Naive thymus-derived CD4-positive, alpha-beta T cell (primary cell): ENCODE measurements at regions not wholly inside any gene's neighbourhood (a gene's known extent, or its start where the extent isn't known, plus 50 kb on each side); places are given as distances from the start of the nearest gene placed in this dataset.
A peak's percentile ranks its signal among the peaks of the same experiment; 100 is the strongest.

ENCODE experiments used
- ATAC-seq: fragments of 150-1000 bp; cut with Tn5 transposase; 2 replicates; pipeline ENCODE4 v1.10.0; 2021; ENCODE audit warnings: mild to moderate bottlenecking, moderate library complexity
- CTCF ChIA-PET: fragments of 350-600 bp; sonication (Branson Sonifier 250); formaldehyde crosslinking; loops from one replicate; lab custom pipeline; 2021; ENCODE audit warnings: antibody characterized with exemption; lab: Charles Lee
- POLR2A ChIA-PET: fragments of 350-600 bp; sonication (Branson Sonifier 250); formaldehyde crosslinking; loops from one replicate; lab custom pipeline; 2021; ENCODE audit warnings: antibody characterized with exemption, inconsistent platforms; lab: Charles Lee
- DNase-seq, 9 donors: peaks; one replicate each; pipeline versions ENCODE4 v3.0.0 to v3.0.0-alpha.2; 2020 to 2022; ENCODE audit warnings: mixed read lengths in 1 of 9
- H3K27ac ChIP-seq: one replicate; pipeline ENCODE4 v1.7.0; 2013; ENCODE audit warnings: mild to moderate bottlenecking, low read depth, low read length, moderate library complexity
- H3K27me3 ChIP-seq, 2 donors: one replicate each; pipeline ENCODE4 v1.7.0; 2013; ENCODE audit warnings: low read length in 2 of 2, mild to moderate bottlenecking in 2 of 2, moderate library complexity in 2 of 2; ENCODE audit not compliant: control insufficient read depth in 2 of 2, insufficient read depth in 2 of 2
- H3K36me3 ChIP-seq, 3 experiments: 1 replicate in 2 of 3; 2 replicates in 1 of 3; pipeline ENCODE4 v1.7.0; 2013; ENCODE audit warnings: low read length in 3 of 3, mild to moderate bottlenecking in 3 of 3, moderate library complexity in 1 of 3; ENCODE audit not compliant: insufficient read depth in 3 of 3, control insufficient read depth in 2 of 3
- H3K4me1 ChIP-seq, 2 donors: one replicate each; pipeline ENCODE4 v1.7.0; 2013; ENCODE audit warnings: low read length in 2 of 2, mild to moderate bottlenecking in 2 of 2, moderate library complexity in 1 of 2; ENCODE audit not compliant: control insufficient read depth in 2 of 2, insufficient read depth in 2 of 2
- H3K4me3 ChIP-seq: 2 replicates; pipeline ENCODE4 v1.7.0; 2013; ENCODE audit warnings: mild to moderate bottlenecking, low read length
- H3K9me3 ChIP-seq, 3 experiments: 1 replicate in 2 of 3; 2 replicates in 1 of 3; pipeline ENCODE4 v1.7.0; 2013; ENCODE audit warnings: low read length in 3 of 3; ENCODE audit not compliant: control insufficient read depth in 2 of 3
- H3K27ac Mint-ChIP-seq, 9 donors: one replicate each; pipeline ENCODE4 v1.8.0; 2020 to 2022; ENCODE audit warnings: mixed read lengths in 9 of 9, mild to moderate bottlenecking in 8 of 9, moderate library complexity in 5 of 9, inconsistent platforms in 2 of 9
- H3K27me3 Mint-ChIP-seq, 5 donors: one replicate each; pipeline ENCODE4 v1.8.0; 2021 to 2022; ENCODE audit warnings: mixed read lengths in 5 of 5, mild to moderate bottlenecking in 1 of 5
- H3K36me3 Mint-ChIP-seq, 5 donors: one replicate each; pipeline ENCODE4 v1.8.0; 2020 to 2022; ENCODE audit warnings: mixed read lengths in 5 of 5, mild to moderate bottlenecking in 3 of 5, inconsistent platforms in 1 of 5
- H3K4me1 Mint-ChIP-seq, 7 donors: one replicate each; pipeline ENCODE4 v1.8.0; 2020 to 2022; ENCODE audit warnings: mixed read lengths in 7 of 7, mild to moderate bottlenecking in 3 of 7, inconsistent platforms in 1 of 7
- H3K4me3 Mint-ChIP-seq, 10 donors: one replicate each; pipeline ENCODE4 v1.8.0; 2020 to 2022; ENCODE audit warnings: mild to moderate bottlenecking in 10 of 10, mixed read lengths in 10 of 10, moderate library complexity in 6 of 10, inconsistent platforms in 2 of 10
- H3K9me3 Mint-ChIP-seq, 11 donors: one replicate each; pipeline ENCODE4 v1.8.0; 2020 to 2022; ENCODE audit warnings: mixed read lengths in 11 of 11, mild to moderate bottlenecking in 4 of 11, inconsistent platforms in 1 of 11, moderate library complexity in 1 of 11
- intact Hi-C, 2 donors: fragments of 100-400 bp; cut with micrococcal nuclease; formaldehyde crosslinking; loops; one replicate each; pipeline ENCODE4 v1.15.1; 2023

- ATAC-seq (no peak), DNase-seq (no peak)
- H3K4me1 Mint-ChIP-seq: no peaks in the 10 kb centered on the region
- no peak overlapping the region for H3K27ac ChIP-seq
- H3K27me3 Mint-ChIP-seq: no peaks in the 10 kb centered on the region
- no peaks in the 10 kb centered on the region for H3K9me3 ChIP-seq
- CTCF ChIA-PET: no interaction called here
- H3K27me3 ChIP-seq: no peaks in the 10 kb centered on the region
- H3K4me1 ChIP-seq: no peaks in the 10 kb centered on the region
- peaks cover 0 to 7% (median 0%) of the 10 kb centered on the region in 11 donors for H3K9me3 Mint-ChIP-seq
- intact Hi-C loops: no loop called here
- no peak overlapping the region for H3K4me3 Mint-ChIP-seq
- H3K4me3 ChIP-seq: no peak overlapping the region
- no peaks in the 10 kb centered on the region for H3K36me3 Mint-ChIP-seq
- POLR2A ChIA-PET: no interaction called here
- no peak overlapping the region for H3K27ac Mint-ChIP-seq
- no peaks in the 10 kb centered on the region for H3K36me3 ChIP-seq
These were observed 954.9 kb upstream of the GYPC start for GRCh38 chr2:125701070-125701469.

GRCh38 chr2:125707611-125708010, 948.3 kb upstream of the GYPC start:
- no peak for DNase-seq

GRCh38 chr2:125710561-125710960, 945.4 kb upstream of the GYPC start:
- Histone ChIP-seq H3K27ac (no peak overlapping the region), H3K9me3 (no peaks in the 10 kb centered on the region), H3K4me1 (no peaks in the 10 kb centered on the region), H3K36me3 (no peaks in the 10 kb centered on the region), H3K4me3 (no peak overlapping the region), H3K27me3 (no peaks in the 10 kb centered on the region)
- Mint-ChIP-seq H3K9me3 (peaks cover 0 to 20% (median 0%) of the 10 kb centered on the region in 11 donors), H3K36me3 (no peaks in the 10 kb centered on the region), H3K4me3 (no peak overlapping the region), H3K27me3 (no peaks in the 10 kb centered on the region), H3K27ac (no peak overlapping the region), H3K4me1 (no peaks in the 10 kb centered on the region)
- POLR2A ChIA-PET: no interaction called here
- CTCF ChIA-PET: no interaction called here
- intact Hi-C loops: no loop called here
- DNase-seq (no peak), ATAC-seq (no peak)

More at GRCh38 chr2:125707611-125708010, 948.3 kb upstream of the GYPC start:
- H3K27ac Mint-ChIP-seq: no peak overlapping the region
- H3K4me3 ChIP-seq: no peak overlapping the region
- CTCF ChIA-PET: interaction anchor here (0.6 kb wide), 1 partner anchor 1850 kb away, joined by 3 read pairs; no protein-coding TSS in a partner anchor
- no peaks in the 10 kb centered on the region for H3K36me3 ChIP-seq
- no peak overlapping the region for H3K4me3 Mint-ChIP-seq
- POLR2A ChIA-PET: interaction anchor here (0.7 kb wide), 1 partner anchor 8 kb away, joined by 3 read pairs; no protein-coding TSS in a partner anchor
- H3K27me3 Mint-ChIP-seq: no peaks in the 10 kb centered on the region
- peaks cover 0 to 16% (median 3%) of the 10 kb centered on the region in 11 donors for H3K9me3 Mint-ChIP-seq
- no peak for ATAC-seq
- H3K4me1 ChIP-seq: no peaks in the 10 kb centered on the region
- H3K36me3 Mint-ChIP-seq: no peaks in the 10 kb centered on the region
- no peaks in the 10 kb centered on the region for H3K4me1 Mint-ChIP-seq
- no peaks in the 10 kb centered on the region for H3K27me3 ChIP-seq
- H3K9me3 ChIP-seq: no peaks in the 10 kb centered on the region
- H3K27ac ChIP-seq: no peak overlapping the region
- intact Hi-C loops: no loop called here

GRCh38 chr2:125711075-125711474, 944.9 kb upstream of the GYPC start:
- ATAC-seq: no peak
- CTCF ChIA-PET: no interaction called here
- intact Hi-C loops: no loop called here
- Histone ChIP-seq H3K9me3 (no peaks in the 10 kb centered on the region), H3K27ac (no peak overlapping the region), H3K36me3 (no peaks in the 10 kb centered on the region), H3K27me3 (no peaks in the 10 kb centered on the region), H3K4me1 (no peaks in the 10 kb centered on the region), H3K4me3 (no peak overlapping the region)
- Mint-ChIP-seq H3K4me1 (no peaks in the 10 kb centered on the region), H3K27ac (no peak overlapping the region), H3K4me3 (no peak overlapping the region), H3K36me3 (no peaks in the 10 kb centered on the region), H3K27me3 (no peaks in the 10 kb centered on the region), H3K9me3 (peaks cover 0 to 20% (median 0%) of the 10 kb centered on the region in 11 donors)
- DNase-seq: no peak
- POLR2A ChIA-PET: no interaction called here

- ATAC-seq: no peak
- ChIA-PET POLR2A (no interaction called here), CTCF (no interaction called here)
- no peak for DNase-seq
- H3K4me3 Mint-ChIP-seq: no peak overlapping the region
- H3K9me3 Mint-ChIP-seq: peaks cover 0 to 17% (median 0%) of the 10 kb centered on the region in 11 donors
- no peak overlapping the region for H3K27ac Mint-ChIP-seq
- Histone ChIP-seq H3K36me3 (no peaks in the 10 kb centered on the region), H3K27me3 (no peaks in the 10 kb centered on the region), H3K4me1 (no peaks in the 10 kb centered on the region), H3K4me3 (no peak overlapping the region), H3K9me3 (no peaks in the 10 kb centered on the region), H3K27ac (no peak overlapping the region)
- H3K27me3 Mint-ChIP-seq: no peaks in the 10 kb centered on the region
- intact Hi-C loops: no loop called here
- no peaks in the 10 kb centered on the region for H3K36me3 Mint-ChIP-seq
- no peaks in the 10 kb centered on the region for H3K4me1 Mint-ChIP-seq
These were observed 942.4 kb upstream of the GYPC start for GRCh38 chr2:125713533-125713932.

- no peaks in the 10 kb centered on the region for H3K9me3 ChIP-seq
- no peak overlapping the region for H3K4me3 Mint-ChIP-seq
- peaks cover 0 to 7% (median 0%) of the 10 kb centered on the region in 5 donors for H3K36me3 Mint-ChIP-seq
- no peak overlapping the region for H3K27ac ChIP-seq
- ATAC-seq (no peak), DNase-seq (no peak)
- no peaks in the 10 kb centered on the region for H3K4me1 ChIP-seq
- ChIA-PET CTCF (no interaction called here), POLR2A (no interaction called here)
- H3K4me3 ChIP-seq: no peak overlapping the region
- H3K9me3 Mint-ChIP-seq: peaks cover 0 to 11% (median 2%) of the 10 kb centered on the region in 11 donors
- no peaks in the 10 kb centered on the region for H3K36me3 ChIP-seq
- H3K27me3 ChIP-seq: no peaks in the 10 kb centered on the region
- intact Hi-C loops: no loop called here
- no peaks in the 10 kb centered on the region for H3K4me1 Mint-ChIP-seq
- no peaks in the 10 kb centered on the region for H3K27me3 Mint-ChIP-seq
- H3K27ac Mint-ChIP-seq: peak overlapping the region in 1 of 9 donors; percentile 56
These were observed 934.8 kb upstream of the GYPC start for GRCh38 chr2:125721072-125721721.

GRCh38 chr2:125730921-125731320, 925.0 kb upstream of the GYPC start:
- Histone ChIP-seq H3K4me3 (no peak overlapping the region), H3K27ac (no peak overlapping the region), H3K4me1 (no peaks in the 10 kb centered on the region), H3K9me3 (peaks cover 0 to 5% (median 0%) of the 10 kb centered on the region in 3 experiments), H3K27me3 (no peaks in the 10 kb centered on the region), H3K36me3 (no peaks in the 10 kb centered on the region)
- no peaks in the 10 kb centered on the region for H3K4me1 Mint-ChIP-seq
- intact Hi-C loops: no loop called here
- H3K27ac Mint-ChIP-seq: no peak overlapping the region
- no peak for DNase-seq
- H3K9me3 Mint-ChIP-seq: peaks cover 0 to 16% (median 9%) of the 10 kb centered on the region in 11 donors
- H3K36me3 Mint-ChIP-seq: no peaks in the 10 kb centered on the region
- ATAC-seq: no peak
- CTCF ChIA-PET: no interaction called here
- no peak overlapping the region for H3K4me3 Mint-ChIP-seq
- POLR2A ChIA-PET: no interaction called here
- no peaks in the 10 kb centered on the region for H3K27me3 Mint-ChIP-seq
